Gastroesophageal sphincter (tissue), 4 donors: ENCODE measurements at regions not wholly inside any gene's neighbourhood (a gene's known extent, or its start where the extent isn't known, plus 50 kb on each side); places are given as distances from the start of the nearest gene placed in this dataset.

Experiments used
- ATAC-seq: fragments of 150-250 bp; one replicate; pipeline ENCODE4 v1.9.1; 2016; ENCODE audit warnings: mild to moderate bottlenecking, moderate library complexity
- H3K27ac ChIP-seq, 4 donors: fragments of 200-600 bp; sonication (generic) in 3 of 4; 1 replicate in 3 of 4; 2 replicates in 1 of 4; pipeline ENCODE4 v1.5.1; 2016 to 2019
- H3K27me3 ChIP-seq: fragments of 200-600 bp; sonication (generic); one replicate; pipeline ENCODE4 v1.5.1; 2019
- H3K36me3 ChIP-seq, 2 donors: fragments of 200-600 bp; sonication (generic); one replicate each; pipeline ENCODE4 v1.5.1; 2019; ENCODE audit warnings: control low read depth in 1 of 2
- H3K4me1 ChIP-seq, 3 donors: fragments of 200-600 bp; sonication (generic); 1 replicate in 2 of 3; 2 replicates in 1 of 3; pipeline ENCODE4 v1.5.1; 2016 to 2019; ENCODE audit warnings: control low read depth in 2 of 3
- H3K4me3 ChIP-seq, 2 donors: fragments of 200-600 bp; sonication (generic); one replicate each; pipeline ENCODE4 v1.5.1; 2019; ENCODE audit warnings: mild to moderate bottlenecking in 1 of 2, moderate library complexity in 1 of 2
- H3K9me3 ChIP-seq, 3 donors: fragments of 200-600 bp; sonication (generic); one replicate each; pipeline ENCODE4 v1.5.1; 2017 to 2019; ENCODE audit warnings: control low read depth in 2 of 3
- CTCF ChIP-seq, 4 experiments: fragments of 200-600 bp in 2 of 4; fragments of 450-650 bp in 2 of 4; sonication (generic) in 1 of 4; IDR thresholded peaks; one replicate each; pipeline ENCODE4 v1.5.1; 2017 to 2019; ENCODE audit warnings: antibody characterized with exemption in 4 of 4, mild to moderate bottlenecking in 2 of 4, moderate library complexity in 2 of 4
- EP300 ChIP-seq: sonication (generic); formaldehyde crosslinking; IDR thresholded peaks from one replicate; pipeline ENCODE4 v1.6.1; 2017; ENCODE audit warnings: antibody characterized with exemption, mild to moderate bottlenecking
- POLR2A ChIP-seq, 2 donors: fragments of 450-650 bp; IDR thresholded peaks; one replicate each; pipeline ENCODE4 v1.6.1; 2017; ENCODE audit warnings: antibody characterized with exemption in 2 of 2, mild to moderate bottlenecking in 2 of 2, moderate library complexity in 1 of 2
- POLR2AphosphoS5 ChIP-seq: sonication (generic); formaldehyde crosslinking; IDR thresholded peaks from one replicate; pipeline ENCODE4 v1.6.1; 2017; ENCODE audit warnings: antibody characterized with exemption
- WGBS, 2 donors: methylation state at CpG; one replicate each; pipeline ENCODE4 v1.1.5; 2018; ENCODE audit warnings: low coverage in 1 of 2; 5-methylcytosine and 5-hydroxymethylcytosine counted together

GRCh38 chr11:25766332-25767015, 565.5 kb upstream of the ANO3 start:
- no peak for ATAC-seq

GRCh38 chr11:25769287-25769686, 562.6 kb upstream of the ANO3 start:
- Histone ChIP-seq H3K4me1 (no peaks in the 10 kb centered on the region), H3K27ac (no peak overlapping the region), H3K36me3 (no peaks in the 10 kb centered on the region), H3K9me3 (no peaks in the 10 kb centered on the region), H3K4me3 (no peak overlapping the region), H3K27me3 (no peaks in the 10 kb centered on the region)
- no peak for ATAC-seq
- TF ChIP-seq CTCF (IDR thresholded peaks at IDR 0.05): no peak
- TF ChIP-seq POLR2A (IDR thresholded peaks at IDR 0.05): no peak
- TF ChIP-seq EP300: no peak
- TF ChIP-seq POLR2AphosphoS5: no peak
- 48 to 65% methylated on average over 3 of the region's 3 CpGs for WGBS, 2 donors

More at GRCh38 chr11:25766332-25767015, 565.5 kb upstream of the ANO3 start:
- no peak for TF ChIP-seq CTCF (IDR thresholded peaks at IDR 0.05)
- no peak for TF ChIP-seq EP300
- H3K36me3 ChIP-seq: no peaks in the 10 kb centered on the region
- H3K4me3 ChIP-seq: no peak overlapping the region
- no peaks in the 10 kb centered on the region for H3K27me3 ChIP-seq
- no peak overlapping the region for H3K27ac ChIP-seq
- 60 to 63% methylated on average over 4 of the region's 4 CpGs for WGBS, 2 donors
- no peaks in the 10 kb centered on the region for H3K4me1 ChIP-seq
- H3K9me3 ChIP-seq: peaks cover 0 to 6% (median 0%) of the 10 kb centered on the region in 3 donors

GRCh38 chr11:25771605-25772004, 560.3 kb upstream of the ANO3 start:
- no peak for ATAC-seq
- Histone ChIP-seq H3K27ac (no peak overlapping the region), H3K36me3 (no peaks in the 10 kb centered on the region), H3K4me3 (no peak overlapping the region), H3K27me3 (no peaks in the 10 kb centered on the region), H3K9me3 (no peaks in the 10 kb centered on the region), H3K4me1 (no peaks in the 10 kb centered on the region)
- TF ChIP-seq CTCF (IDR thresholded peaks at IDR 0.05) (no peak), EP300 (no peak), POLR2A (IDR thresholded peaks at IDR 0.05) (no peak), POLR2AphosphoS5 (no peak)
- 4 to 53% methylated on average over 2 to 4 of the region's 4 CpGs for WGBS, 2 donors

DNA sequence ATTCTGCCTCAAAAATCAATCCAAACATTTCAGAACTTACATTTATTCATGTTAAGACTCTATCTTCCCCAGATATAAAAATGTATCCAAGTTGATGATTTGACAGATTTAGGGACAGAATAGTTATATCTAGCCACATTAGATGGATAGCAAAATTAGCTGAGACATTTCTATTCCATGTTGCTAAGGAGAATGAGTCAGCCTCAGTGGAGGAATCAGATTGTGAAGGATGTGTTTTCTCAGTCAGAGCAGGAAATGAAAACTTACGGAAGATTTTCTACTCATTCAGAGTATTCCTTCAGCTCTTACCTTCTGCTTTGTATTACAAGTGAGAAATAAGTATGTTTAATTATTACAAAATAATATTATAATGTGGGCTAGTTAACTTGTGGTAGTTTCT, 556.3 kb upstream of the ANO3 start:
- no peak for TF ChIP-seq POLR2AphosphoS5
- Histone ChIP-seq H3K4me1 (no peaks in the 10 kb centered on the region), H3K27me3 (peaks cover 2% of the 10 kb centered on the region), H3K9me3 (no peaks in the 10 kb centered on the region), H3K4me3 (no peak overlapping the region), H3K27ac (no peak overlapping the region), H3K36me3 (no peaks in the 10 kb centered on the region)
- no peak for ATAC-seq
- WGBS, 2 donors: 40 to 59% methylated on average over 1 of the region's 1 CpG

- TF ChIP-seq POLR2A (IDR thresholded peaks at IDR 0.05): no peak
- no peak for TF ChIP-seq CTCF (IDR thresholded peaks at IDR 0.05)
- TF ChIP-seq EP300: no peak
- no peak for TF ChIP-seq POLR2AphosphoS5
- Histone ChIP-seq H3K27me3 (peaks cover 6% of the 10 kb centered on the region), H3K36me3 (no peaks in the 10 kb centered on the region), H3K9me3 (no peaks in the 10 kb centered on the region), H3K27ac (no peak overlapping the region), H3K4me1 (no peaks in the 10 kb centered on the region), H3K4me3 (no peak overlapping the region)
- WGBS, 2 donors: 83 to 89% methylated on average over 1 of the region's 1 CpG
- ATAC-seq: no peak
Observed at GRCh38 chr11:25776238-25776637, 555.7 kb upstream of the ANO3 start.
